Heart left ventricle (tissue), 13 donors: ENCODE measurements at regions not wholly inside any gene's neighbourhood (a gene's known extent, or its start where the extent isn't known, plus 50 kb on each side); places are given as distances from the start of the nearest gene placed in this dataset.

Experiments
- CTCF ChIP-seq, 12 donors: fragments of 200-600 bp; sonication (generic) in 4 of 12; IDR thresholded peaks; one replicate each; pipeline versions ENCODE4 v1.5.0 to v1.8.0; 2018 to 2022; ENCODE audit warnings: antibody characterized with exemption in 12 of 12, mild to moderate bottlenecking in 5 of 12
- POLR2A ChIP-seq, 2 donors: fragments of 450-650 bp; IDR thresholded peaks; one replicate each; pipeline ENCODE4 v1.6.1; 2017; ENCODE audit warnings: antibody characterized with exemption in 2 of 2, mild to moderate bottlenecking in 2 of 2, moderate library complexity in 2 of 2
- donor health status: ischemic (EF 13 %, LVEDD 7.1; RV severe dilation, severe dysfunction).
- donor health status: DM: no; HTN: yes; CAD: no.
- donor health status: DM: no; HTN: no; CAD: no.
- donor health status: ischemic (EF 25% LVEDD 6.9; RV normal size, moderate dysfunction).
- donor health status: ischemic (EF 25% LVEDD 5.7; RV mildly dilated, moderate dysfunction).
- donor health status: ischemic (EF 35%, LVEDD 5.7; RV mildly dilated, moderate dysfunction).
- donor health status: nonischemic (EF 11% LVEDD 7.7; RV severe dilation, severe dysfunction).
- donor health status: DM: yes; HTN: yes; CAD: no.
- donor health status: PGD.
- donor health status: ischemic (EF 29% LVEDD 5.4; RV normal size, mild dysfunction).
- donor health status: nonischemic (EF 23%, LVEDD 6.1; RV moderate dilation, normal function).

- no peak for TF ChIP-seq CTCF (IDR thresholded peaks at IDR 0.05)
- no peak for TF ChIP-seq POLR2A (IDR thresholded peaks at IDR 0.05)
Measured at GRCh38 chr2:219954331-219954730, 326.9 kb downstream of the SLC4A3 start.
